HG03175 (cell line): ENCODE measurements at regions not wholly inside any gene's neighbourhood (a gene's known extent, or its start where the extent isn't known, plus 50 kb on each side); places are given as distances from the start of the nearest gene placed in this dataset.
"Not testable (repeated sequence)": the region's sequence is repeated elsewhere in the genome, so short reads cannot be mapped to it uniquely, and the experiment has no call there.

ENCODE experiments used
- ATAC-seq: cut with Tn5 transposase; IDR thresholded peaks from one replicate; pipeline ENCODE4 v1.9.1; 2021; ENCODE audit warnings: mild to moderate bottlenecking, moderate library complexity; ENCODE audit not compliant: unreplicated experiment

DNA sequence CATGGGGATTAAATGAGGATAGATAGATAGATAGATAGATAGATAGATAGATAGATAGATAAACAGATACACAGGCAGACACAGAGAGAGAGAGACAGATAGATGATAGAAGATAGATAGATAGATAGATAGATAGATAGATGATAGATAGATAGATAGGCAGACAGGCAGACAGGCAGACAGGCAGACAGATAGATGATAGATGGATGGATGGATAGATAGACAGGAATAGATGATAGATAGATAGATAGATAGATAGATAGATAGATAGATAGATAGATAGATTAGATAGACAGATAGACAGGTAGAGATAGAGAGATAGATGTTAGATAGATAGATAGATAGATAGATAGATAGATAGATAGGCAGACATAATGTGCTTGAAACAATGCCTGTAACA lies 137.3 kb downstream of the MED10 start:
- not testable (repeated sequence) for ATAC-seq

DNA sequence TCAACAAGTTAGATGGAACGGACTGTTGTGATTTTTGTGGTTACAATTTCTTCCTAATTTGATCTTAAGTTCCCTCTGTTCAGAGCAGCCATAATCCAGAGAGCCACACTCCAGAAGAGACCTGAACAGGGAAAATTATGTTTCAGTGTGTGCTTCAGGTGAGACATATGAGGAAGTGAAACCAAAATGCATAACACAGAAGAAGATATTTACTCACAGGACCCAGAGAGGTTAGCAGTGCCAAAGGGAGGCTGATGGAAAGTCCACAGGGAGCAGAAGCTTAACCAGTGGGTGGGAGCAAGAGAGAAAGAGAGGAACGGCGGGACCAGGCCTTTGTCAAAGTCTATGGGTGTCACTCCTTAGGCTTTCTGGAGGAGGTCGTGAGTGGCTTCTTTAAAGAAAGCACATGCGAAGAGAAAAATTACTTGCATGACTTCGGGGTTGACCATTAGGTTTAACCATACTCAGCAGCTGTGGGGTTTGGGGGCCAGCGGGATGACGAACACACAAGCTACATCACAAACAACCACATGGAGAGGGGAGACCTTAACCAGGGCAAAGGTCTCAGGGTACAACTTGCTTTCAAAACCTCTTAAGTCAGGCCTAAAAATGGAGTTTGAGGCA lies 141.4 kb downstream of the MED10 start:
- peak; percentile 83 for ATAC-seq

DNA sequence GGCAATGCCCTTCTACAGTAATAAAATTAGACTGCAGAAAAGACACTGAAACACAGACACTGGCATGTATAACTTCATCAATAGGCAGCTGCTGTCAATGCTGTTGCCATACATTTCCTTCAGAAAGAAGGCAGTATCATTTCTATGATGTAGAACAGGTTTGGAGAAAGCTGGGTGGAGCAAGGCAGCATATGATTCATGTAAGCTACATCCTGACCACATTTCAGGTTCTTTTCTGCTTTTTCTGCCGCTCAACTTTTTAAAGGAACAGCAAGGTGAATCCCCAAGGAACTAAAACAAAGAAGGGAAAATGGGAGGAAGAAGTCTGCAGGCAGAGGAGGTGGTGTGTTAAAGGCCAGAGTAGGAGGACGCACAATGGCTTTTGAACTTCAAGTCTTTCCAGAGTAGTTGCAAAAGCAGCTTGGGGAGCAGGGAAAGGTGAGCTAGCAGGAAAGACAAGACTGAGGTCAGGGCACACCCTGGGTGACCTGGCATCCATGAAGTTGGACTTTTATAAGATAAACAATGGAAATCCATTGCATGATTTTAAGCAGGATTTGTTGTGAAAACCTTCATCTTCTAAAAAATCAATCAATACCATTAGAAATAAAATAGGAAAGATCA lies 142.1 kb downstream of the MED10 start:
- ATAC-seq = no peak

DNA sequence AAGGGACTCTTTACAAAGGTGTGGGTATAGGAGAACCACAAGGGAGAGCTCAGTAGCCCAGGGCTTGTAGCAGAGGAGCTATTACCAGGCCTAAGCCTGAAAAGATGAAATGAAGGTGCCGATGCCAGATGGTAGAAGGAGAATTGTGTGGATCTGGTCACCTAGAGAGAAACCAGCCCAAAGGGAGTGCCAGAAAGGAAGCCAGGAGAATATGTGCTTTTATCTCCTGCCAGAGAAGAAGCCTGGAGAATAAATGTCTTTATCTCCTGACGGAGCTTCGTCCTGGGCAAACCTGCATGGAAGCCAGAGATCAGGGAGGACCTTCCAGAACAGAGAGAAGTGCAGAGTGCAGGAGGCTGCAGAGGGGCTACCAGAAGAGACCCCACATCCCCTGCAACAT lies 142.6 kb downstream of the MED10 start:
- no peak for ATAC-seq

DNA sequence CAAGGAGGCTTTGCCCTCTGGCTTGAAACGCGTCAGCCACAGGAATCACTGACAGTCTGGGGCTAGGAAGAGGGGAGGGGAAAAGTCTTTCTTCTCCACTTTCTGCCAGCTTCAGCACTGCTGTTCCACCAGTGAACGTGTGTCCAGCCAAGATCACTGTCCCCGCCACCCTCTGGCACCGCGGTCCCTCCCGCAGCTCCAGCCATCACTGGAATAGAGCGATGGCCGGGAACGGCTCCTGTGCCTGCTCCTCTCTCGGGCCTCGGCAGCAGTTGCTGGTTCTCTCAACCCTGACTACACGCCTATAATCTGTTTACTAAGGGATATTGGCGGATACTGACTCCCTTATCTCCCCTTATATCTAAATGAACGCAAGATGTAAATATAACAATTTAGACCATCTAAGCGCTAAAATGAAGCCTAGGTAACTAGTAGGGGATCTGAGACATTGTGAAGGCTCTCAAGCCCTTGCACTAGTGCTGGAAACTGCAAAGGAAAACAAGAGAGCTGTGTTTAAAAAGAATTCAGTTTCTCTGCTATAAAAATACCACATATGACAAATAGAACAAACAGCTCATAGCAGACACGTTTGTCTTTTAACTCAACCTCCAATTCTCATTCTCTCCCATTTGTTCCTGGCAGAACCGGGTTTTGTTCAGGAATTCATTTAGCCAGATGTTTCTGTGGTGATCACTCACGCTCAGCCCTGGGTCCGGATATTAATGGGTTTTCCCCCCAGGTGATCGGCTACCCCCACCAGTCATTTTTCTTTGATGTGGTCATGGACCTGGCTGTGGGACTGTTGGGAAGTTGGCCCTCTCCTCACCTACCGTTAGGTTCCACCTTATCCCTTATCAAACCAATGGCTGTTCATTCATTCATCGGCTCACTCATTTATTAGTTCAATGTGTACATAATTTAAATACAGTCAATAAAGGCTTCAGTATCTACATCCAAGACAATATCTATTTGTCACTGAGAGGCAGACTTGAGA lies 149.8 kb downstream of the MED10 start:
- ATAC-seq = no peak

DNA sequence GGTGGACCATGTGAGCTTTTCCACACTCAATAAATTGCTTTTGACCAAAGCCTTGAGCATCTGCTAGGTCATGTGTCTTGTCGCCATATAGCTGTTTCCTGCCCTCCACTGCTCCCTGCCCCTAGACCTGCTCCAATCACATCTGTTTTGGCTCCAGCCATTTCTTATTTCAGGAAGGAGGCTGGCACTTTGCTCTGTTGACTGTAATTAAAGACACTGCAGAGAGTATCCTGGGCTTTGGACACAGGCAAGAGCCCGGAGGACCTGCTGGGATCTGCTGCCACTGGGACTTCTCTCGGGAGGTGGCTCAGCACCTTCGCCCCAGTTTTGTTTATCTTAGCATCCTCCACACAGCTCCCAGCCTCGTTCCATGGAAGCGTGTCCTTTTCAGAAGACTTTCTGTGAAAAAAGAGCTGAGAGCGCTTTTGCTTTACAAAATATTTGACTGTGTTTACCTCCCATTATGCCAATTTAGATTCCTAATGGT lies 153.2 kb downstream of the MED10 start:
- ATAC-seq = no peak

DNA sequence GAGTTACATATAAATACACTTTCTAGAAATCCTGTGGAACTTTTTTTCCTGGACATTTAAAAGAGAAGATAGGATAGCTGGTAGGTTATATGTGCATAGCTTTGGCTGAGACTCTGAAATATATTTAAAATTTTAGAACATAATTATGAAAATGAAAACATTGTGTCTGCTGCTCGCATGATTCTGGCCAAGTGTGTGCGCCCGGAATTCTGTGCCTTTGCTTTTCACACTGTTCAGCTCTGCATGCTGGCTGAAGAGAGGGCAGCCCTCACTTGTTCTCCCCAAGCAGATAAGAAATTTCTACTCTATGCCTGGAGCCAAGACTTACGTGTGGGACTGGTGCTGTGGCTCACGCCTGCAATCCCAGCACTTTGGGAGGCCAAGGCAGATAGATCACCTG lies 153.9 kb downstream of the MED10 start:
- no peak for ATAC-seq

DNA sequence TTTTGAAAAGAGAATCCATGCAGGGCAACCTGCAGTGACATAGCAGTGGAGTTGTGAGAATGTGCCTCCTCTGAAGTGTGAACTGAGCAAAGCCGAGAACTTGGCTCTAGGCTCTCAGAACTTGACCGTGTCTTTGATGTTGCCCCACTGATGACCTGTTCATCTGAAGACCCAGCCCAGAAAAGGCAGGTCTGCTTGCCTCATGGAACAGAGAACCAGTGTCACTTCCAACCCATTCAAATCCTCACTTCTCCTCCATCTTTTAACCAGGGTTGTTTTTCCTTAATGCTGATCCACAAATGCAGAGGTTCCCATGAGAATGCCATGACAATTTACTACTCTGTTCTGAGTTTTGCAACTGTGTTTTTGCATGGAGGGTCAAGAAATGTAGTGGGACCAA lies 155.4 kb downstream of the MED10 start:
- no peak for ATAC-seq

DNA sequence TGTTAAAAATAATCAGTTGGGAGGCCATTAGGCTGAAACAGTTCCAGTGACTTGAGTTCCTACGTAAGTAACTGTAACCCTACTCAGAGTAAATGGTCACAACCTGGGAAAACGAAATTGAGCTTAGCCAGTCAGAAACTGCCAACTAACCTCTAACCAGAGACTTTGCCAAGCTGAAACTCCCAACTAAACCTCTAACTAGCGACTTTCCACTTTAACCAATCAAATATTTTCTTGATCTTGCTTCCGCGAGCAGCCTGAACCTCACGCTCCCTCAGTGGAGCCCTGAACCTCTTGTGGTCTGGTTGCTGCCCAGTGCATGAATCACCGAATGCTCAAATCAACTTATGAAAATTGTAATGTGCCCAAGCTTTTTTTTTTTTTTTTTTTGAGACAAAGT lies 156.2 kb downstream of the MED10 start:
- ATAC-seq = no peak

DNA sequence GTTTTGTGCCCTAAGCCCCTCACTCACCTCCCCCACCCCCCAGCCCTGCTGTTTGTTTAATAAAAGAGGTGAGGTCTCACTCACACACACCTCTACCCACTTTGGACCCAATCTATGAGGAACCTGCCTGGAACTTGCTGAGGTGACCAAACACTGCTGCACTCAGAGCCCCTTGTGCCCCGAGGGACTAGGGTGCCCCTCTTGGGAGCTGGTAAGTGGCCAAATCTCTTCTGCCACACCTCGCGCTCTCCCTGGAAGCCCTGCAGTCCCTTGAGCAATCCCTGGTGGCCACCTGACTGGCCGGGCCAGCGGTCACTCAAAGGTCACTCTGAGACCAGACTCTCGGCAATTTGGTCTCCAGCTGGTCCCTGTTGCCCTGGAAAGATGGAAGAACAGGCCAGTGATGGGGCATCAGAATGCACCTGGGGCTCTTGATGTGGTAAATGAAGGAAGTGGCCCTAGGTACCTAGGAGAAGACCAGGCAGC lies 157.2 kb downstream of the MED10 start:
- ATAC-seq = no peak

DNA sequence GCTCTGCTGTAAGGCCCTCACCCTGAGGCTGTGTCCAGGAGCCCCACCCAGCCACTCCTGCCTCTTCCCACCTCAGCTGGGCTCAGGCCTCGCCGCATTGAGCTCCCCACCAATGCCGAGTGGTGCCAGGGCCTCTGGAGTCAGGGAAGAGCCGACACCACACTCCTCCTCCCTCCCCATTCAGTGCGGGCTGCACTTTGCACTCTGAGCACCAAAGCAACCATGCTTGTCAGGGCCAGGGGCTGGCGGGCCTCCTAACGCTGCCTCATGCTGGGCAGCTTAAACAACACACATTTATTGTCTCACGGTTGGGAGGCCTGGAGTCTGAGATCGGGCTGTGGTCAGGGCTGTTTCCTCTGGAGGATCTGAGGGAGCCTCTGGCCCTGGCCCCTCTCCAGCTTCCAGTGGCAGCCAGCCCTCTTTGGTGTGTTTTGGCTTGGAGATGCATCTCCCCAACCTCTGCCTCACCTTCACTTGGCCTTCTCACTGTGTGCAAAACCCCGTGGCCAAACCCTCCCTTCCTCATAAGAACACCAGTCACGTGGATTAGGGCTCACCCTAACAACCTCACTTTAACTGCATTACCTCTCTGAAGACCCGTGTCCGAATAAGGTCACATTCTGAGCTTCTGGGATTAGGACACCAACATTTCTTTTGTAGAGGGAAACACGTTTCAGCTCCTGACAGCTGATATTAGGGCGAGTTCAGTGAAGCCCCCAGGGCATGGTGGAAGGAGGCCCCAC lies 157.8 kb downstream of the MED10 start:
- ATAC-seq = no peak

DNA sequence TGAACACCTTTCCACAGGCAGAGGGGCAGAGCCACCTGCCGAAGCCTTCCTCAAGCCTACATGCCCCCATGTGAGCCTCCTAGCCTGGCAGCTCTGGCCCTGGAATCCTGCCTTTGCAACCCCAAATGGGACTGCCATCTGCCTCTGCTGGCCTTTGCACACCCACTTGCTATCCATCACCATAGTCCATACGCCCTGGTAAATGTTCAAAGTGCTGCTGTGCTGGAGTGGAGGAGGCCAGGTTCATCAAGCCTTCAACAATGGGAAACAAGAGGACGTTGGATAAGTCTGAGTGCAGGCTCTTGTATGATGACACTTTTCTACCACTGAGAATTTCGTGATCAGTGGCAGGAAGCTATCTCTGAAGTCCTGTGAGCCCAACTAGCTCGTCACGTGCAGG lies 159.8 kb downstream of the MED10 start:
- ATAC-seq = no peak

DNA sequence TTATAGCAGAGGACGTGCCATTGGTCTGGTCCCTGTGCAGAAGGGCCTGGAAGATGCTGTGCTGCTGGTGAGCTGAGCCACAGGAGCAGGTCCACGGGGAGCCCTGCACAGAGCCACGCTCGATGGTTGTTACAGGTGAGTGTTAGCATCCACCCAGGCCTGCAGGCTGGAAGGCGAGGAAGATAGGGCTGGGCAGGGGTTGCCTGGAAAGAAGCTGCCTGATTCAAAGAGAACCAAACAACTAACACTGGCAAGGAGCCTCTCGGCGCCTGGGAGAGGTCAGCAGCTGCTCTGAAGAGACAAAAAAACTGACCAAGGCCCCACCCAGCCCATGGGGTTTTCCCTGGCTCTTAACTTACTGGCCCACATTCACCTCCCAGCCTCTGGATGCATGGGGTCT lies 160.2 kb downstream of the MED10 start:
- no peak for ATAC-seq

DNA sequence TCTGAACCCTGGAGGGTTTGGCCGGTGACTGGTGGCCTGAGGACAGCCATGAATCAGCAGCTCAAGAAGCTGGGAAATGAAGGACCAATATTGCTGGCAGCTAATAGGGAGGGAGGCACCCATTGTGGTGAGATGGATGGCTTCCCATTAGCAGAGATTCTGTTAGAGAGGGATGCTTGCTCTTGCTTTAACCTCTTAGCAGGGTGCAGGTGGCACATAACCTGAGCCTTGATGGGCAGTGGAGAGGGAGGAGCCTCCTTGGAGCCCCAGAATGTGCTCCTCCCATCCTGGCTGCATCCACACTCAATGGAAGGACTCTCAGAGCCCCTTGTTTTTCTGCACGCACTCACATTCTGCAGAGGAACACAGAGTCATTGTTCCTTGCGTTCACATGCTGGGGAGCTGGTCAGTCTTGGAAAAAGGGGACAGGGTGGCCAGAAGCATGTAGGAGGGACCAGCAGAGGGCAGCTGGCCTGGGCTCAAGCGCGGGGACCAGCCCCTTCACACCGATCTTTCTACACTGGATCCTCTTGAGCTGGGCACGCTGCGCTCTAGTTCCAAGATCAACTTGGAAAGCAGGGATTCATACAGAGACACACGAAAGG lies 161.8 kb downstream of the MED10 start:
- no peak for ATAC-seq

DNA sequence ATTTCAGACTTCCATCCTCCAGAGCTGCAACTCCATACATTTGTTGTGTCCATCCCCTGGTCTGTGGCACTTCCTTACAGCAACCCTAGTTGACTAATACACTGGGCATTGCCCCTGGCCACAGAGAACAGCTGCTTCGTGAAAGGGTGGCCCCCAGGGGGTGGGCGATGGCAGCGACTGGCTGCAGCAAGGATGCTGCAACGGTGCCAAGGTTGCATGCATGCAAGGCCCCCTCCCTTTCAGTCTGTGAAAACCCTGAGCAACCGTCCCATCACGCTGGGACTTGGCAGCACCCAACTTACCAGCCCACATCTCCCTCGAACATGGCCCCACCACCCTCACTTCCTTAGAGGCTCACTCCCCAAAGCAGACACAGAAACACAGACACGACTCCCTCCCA lies 162.5 kb downstream of the MED10 start:
- ATAC-seq = no peak

DNA sequence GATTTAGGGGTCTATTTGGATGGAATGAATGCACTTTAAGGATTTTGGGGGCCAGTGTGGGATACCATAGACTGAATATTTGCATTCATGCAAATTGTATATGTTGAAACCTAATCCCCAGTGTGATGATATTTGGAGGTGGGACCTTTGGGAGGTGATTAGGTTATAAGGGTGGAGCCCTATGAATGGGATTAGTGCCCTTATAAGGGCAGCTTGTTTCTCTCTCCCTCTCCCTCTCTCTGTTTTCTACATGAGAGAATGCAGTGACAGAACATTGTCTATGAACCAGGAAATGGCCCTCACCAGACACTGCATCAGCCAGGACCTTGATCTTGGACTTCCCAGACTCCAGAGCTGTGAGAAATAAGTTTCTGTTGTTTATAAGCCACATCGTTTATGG lies 166.1 kb downstream of the MED10 start:
- no peak for ATAC-seq

DNA sequence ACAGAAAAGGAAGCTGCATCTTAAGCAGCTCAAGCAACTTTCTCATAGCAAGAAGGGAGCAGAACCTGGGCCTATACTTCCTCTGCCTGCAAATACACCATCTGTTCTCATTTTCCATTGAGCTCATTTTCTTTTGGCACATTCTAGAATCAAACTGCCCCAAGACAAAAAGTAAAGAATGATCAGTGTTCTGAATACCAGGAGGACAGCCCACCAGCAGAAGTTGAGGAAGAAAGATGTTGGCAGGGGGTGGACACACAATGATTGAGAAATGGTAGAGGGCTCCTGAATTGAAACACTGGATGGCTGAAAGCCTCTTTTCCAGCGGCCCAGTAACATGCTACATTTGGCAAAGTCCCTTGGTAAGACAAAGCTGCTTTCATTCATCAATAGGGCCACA lies 171.8 kb downstream of the MED10 start:
- ATAC-seq = no peak

DNA sequence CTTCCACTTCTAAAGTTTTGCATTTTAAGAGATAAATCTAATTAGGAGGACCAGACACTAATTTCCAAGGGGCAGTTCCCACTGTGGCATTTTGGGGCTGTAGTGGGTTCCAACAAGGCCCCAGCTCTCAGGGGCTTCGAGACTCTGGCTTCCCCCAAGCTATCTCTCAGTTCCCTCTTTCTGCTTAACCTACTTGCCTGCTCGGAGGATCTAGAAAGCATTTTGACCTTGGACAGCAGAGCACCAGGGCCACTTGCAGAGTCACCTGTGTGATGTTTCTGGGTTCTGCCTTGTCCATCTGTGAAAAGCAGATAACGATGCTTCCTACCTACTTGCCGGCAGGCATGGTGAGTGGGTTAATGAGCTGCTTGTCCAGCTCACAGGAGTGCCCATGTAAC lies 175.4 kb downstream of the MED10 start:
- ATAC-seq = no peak

DNA sequence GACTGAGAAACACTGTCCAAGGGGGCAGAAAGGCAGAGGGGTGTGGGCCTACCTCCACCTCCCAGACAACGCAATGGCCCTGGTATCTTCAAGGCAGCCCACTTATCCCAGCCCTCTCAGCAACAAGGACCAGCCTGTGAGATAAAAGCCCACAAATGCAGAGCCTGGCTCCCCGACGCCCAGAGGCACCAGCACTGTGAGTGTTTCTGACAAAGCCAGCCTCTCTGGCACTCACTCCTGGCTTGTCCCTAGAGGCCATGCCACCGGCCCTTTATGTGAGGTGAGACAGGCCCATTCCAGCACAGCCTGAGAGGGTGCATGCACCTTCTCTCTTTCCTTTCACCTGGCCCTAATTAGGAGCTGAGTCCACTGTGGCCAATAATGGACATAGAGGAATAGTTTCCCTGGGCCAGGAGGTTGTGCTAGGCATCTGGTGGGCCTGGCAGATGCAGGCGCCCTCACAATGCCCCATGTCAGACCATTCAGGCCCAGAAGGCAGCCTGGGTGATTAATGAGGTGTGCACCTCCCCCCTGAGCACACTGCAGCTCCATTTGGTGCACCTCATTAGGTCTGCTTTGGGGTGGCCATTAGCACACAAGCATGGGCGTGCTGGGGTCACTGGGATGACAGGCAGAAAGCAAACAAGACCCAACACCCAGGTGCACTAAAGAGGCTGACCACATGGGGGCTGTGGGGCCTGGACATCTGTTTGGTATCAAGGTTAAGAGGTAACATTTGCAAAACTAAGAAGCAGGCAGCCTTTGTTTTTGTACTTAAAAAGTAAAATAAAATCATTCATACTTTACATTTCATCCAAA lies 176.0 kb downstream of the MED10 start:
- no peak for ATAC-seq

DNA sequence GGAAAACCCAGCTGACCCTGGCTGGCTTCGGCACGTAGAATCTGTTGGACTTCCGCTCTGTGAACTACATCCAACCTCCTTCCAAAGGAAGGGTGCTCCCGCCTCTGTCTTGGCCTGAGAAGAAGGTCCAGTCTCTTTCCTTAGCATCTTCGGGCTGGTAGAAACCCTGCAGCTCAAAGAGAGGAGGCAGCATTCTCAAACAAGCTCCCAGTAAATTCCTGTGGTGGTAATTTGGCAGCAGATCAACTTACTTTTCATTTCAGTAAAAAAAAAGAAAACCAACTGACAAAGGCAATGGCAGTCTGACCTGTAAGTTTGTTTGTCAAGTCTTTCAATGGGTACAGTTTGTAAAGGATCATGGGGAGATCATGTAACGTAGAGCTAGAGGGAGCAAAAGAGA lies 176.7 kb downstream of the MED10 start:
- no peak for ATAC-seq
